Inflammatory macrophage treated with lipopolysaccharide for 4 hours (primary cell): ENCODE measurements at regions not wholly inside any gene's neighbourhood (a gene's known extent, or its start where the extent isn't known, plus 50 kb on each side); places are given as distances from the start of the nearest gene placed in this dataset.
"Not testable (repeated sequence)": the region's sequence is repeated elsewhere in the genome, so short reads cannot be mapped to it uniquely, and the experiment has no call there.

Source experiments
- DNase-seq: peaks from one replicate; pipeline ENCODE4 v3.0.0-alpha.2; 2020

GRCh38 chr2:89876878-89877277 lies 1185.4 kb downstream of the RPIA start:
- DNase-seq: not testable (repeated sequence)

- DNase-seq: not testable (repeated sequence)
Measured at GRCh38 chr2:89882880-89883279, 1191.4 kb downstream of the RPIA start.

GRCh38 chr2:89883624-89884023 lies 1192.2 kb downstream of the RPIA start:
- not testable (repeated sequence) for DNase-seq

DNA sequence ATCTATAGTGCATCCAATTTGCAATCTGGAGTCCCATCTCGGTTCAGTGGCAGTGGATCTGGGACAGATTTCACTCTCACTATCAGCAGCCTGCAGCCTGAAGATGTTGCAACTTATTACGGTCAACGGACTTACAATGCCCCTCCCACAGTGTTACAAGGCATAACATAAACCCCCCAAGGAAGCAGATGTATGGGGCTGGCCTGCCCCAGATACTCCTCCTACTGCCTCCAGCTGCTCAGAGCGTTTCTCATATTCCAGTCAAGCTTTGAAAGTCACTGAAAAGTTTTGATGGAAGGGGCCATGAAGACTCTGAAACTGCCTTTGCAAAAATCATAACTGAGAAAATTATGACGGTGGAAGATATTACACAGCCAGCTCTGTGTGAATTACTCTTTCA lies 1193.6 kb downstream of the RPIA start:
- DNase-seq: not testable (repeated sequence)

DNA sequence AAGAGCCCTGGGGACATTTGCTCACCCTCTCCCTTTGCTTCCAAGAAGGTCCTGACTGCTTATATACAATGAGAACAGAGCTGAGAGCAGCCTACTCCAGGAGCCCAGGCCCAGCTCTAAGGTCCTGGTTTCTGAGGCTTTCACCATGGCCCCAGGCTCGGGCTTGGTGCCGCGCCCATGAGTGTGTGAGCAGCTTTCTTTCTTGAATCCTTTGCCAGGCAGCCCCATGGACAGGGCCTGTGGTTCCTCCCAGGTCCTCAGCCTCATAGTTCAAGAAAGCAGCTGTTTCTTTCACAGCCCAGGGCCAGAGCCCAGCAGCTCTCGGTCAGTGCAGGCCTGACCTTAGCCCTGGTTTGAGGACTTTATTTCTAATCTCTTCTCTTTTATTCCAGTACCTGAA lies 1197.2 kb downstream of the RPIA start:
- not testable (repeated sequence) for DNase-seq

DNA sequence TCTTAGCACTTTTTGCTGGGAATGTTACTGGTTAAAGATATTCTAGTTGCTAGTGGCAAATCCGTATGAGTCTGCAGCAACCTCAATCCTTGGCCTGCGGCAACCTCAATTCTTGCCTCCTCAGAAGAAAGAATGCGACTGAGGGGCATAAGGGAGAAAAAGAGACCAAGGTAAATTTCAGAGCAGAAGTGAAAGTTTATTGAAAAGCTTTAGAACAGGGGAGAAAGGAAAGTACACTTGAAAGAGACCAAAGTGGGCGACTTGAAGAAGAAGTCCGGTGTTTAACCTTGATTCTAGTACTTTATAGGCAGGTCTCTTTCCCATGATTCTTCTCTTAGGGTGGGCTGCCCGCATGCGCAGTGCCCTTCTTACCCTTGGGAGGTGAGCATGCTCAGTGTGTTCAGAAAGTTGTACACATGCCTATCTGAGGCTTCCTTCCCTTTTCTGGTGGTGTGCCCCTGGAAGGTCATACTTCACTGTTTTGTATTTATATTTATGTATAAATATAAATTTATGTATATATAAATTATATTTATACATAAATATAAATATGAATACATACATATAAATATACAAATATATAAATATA lies 1198.8 kb downstream of the RPIA start:
- DNase-seq: not testable (repeated sequence)

GRCh38 chr2:89894988-89895387 lies 1203.5 kb downstream of the RPIA start:
- not testable (repeated sequence) for DNase-seq

GRCh38 chr2:89895629-89896028 lies 1204.2 kb downstream of the RPIA start:
- DNase-seq: not testable (repeated sequence)

DNA sequence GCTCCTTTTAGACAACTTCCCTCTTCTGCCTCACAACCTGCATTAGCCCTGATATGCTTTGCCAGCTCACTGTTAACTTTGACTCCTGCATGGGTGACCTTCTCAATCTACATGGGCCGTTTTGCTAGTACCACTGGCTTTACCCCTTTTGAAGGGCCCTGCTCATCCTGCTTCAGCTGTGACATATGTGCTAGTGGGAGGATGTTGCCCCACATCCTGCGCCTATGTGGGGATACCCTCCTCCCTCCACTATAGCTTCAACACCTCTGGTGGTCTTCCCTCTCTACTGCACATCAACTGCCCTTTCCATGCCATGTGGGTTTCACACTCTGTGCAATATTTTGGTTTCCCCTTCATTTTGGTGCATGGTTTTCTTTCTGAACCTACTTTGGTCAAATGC lies 1235.5 kb downstream of the RPIA start:
- DNase-seq: not testable (repeated sequence)

GRCh38 chr2:89935436-89935835 lies 1244.0 kb downstream of the RPIA start:
- peak; percentile 0 for DNase-seq

DNA sequence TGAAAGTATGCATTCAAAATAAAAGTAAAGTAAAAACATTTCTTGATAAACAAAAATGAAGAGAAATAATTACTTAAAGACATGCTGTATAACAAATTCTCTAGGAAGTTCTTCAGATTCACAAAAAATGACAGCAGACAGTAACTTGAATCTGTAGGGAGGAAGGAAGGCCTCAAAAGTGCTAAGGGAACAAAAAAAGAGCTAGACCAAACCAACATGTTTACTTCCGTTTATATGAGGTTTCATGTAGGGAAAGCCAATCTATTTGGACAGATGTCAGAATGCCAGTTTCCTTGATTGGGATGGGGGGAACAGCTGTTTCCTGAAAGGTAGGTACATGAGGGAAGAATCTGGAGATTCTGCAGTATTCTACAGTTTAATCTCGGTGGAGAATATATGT lies 1244.5 kb downstream of the RPIA start:
- peak; percentile 0 for DNase-seq

DNA sequence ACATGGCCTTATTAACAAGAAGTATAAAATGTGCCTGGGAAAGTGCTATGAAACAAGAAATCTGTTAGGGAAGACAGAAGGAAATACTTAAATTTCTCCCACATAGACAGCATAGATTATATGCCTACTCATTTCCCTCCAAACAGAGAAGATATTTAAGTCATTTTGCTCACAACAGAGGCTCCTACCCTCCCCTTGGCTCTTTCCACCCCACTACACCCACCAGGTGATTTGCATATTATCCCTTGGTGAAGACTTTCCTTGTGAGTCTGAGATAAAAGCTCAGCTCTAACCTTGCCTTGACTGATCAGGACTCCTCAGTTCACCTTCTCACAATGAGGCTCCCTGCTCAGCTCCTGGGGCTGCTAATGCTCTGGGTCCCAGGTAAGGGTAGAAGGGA lies 1245.1 kb downstream of the RPIA start:
- DNase-seq: peak; percentile 0

DNA sequence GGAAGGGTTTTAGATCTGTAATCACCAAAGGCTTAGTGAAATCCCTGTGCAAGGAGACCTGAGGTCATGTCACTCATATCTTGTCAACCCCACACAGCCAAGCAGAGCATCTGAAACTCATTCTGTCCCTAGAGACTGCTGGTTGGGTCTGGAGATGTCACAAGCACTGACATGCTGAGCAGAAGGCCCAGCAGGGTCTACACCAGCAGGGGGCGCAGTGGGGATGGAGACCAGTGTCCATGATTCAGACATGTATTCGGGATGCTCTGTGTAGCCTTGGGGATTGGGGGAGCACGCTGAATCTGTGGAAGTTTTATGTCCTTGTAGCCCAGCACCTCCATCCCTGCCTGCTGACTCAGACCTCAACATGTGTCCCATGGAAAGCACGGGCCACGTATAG lies 1247.3 kb downstream of the RPIA start:
- DNase-seq: not testable (repeated sequence)

GRCh38 chr2:89944267-89944666 lies 1252.8 kb downstream of the RPIA start:
- not testable (repeated sequence) for DNase-seq

GRCh38 chr2:89945004-89945616 lies 1253.6 kb downstream of the RPIA start:
- DNase-seq: not testable (repeated sequence)

- not testable (repeated sequence) for DNase-seq
Measured at GRCh38 chr2:89947208-89947815, 1255.8 kb downstream of the RPIA start.

DNA sequence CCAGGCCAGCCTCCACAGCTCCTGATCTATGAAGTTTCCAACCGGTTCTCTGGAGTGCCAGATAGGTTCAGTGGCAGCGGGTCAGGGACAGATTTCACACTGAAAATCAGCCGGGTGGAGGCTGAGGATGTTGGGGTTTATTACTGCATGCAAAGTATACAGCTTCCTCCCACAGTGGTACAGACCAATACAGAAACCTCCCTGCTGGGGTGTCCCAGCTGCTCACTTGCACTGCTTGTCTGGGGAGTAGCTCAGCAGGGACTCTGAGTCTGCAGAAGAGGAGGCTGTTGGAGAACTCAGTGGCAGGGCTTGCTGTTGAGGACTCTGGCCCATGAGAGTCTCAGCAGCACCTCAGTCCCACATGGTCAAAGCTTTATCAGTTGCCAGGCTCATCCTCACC lies 1256.6 kb downstream of the RPIA start:
- DNase-seq: not testable (repeated sequence)

DNA sequence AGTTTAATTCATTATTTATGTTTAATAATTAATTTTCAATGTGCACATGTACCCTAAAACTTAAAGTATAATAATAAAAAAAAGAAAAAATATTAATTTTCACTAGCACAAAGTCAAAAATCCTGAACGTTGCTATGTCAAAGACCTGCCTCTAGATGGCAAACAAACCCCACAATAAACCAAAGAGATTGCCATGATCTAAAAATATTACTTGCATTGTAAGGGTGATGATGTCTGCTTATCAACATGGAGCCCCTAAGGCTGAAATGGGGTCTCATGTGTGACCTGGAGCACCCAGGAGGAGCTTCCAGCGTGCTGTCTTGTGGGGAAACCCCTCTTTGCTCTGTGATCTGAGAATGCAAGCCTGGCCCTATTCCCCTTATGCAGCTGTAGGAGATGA lies 1259.3 kb downstream of the RPIA start:
- DNase-seq: not testable (repeated sequence)

- not testable (repeated sequence) for DNase-seq
Measured at GRCh38 chr2:89957236-89957635, 1265.8 kb downstream of the RPIA start.

GRCh38 chr2:89959729-89960378 lies 1268.4 kb downstream of the RPIA start:
- DNase-seq: not testable (repeated sequence)

GRCh38 chr2:89960570-89960969 lies 1269.1 kb downstream of the RPIA start:
- DNase-seq: not testable (repeated sequence)

GRCh38 chr2:89968567-89968966 lies 1277.1 kb downstream of the RPIA start:
- DNase-seq: not testable (repeated sequence)

GRCh38 chr2:89969190-89969589 lies 1277.7 kb downstream of the RPIA start:
- DNase-seq: not testable (repeated sequence)

DNA sequence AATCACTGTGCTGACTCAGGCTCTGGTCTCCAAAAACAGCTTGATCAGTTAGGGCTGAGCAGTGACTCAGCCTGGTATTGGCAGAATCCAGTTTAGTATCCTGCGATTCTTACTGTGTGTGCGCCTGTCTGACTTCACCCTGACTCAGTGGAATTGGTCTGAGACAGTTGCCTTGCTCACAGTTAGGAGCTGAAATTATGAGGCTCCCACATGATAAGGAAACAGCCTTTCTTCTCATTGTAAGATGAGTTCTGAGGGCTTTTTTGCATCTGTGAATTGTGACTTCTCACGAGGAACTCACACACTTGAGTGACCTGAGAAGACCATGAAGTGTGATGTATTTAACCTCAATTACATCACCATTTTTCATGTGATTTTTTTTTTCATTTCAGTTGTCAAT lies 1282.4 kb downstream of the RPIA start:
- peak; percentile 5 for DNase-seq
